H1 (cell line): ENCODE measurements at regions not wholly inside any gene's neighbourhood (a gene's known extent, or its start where the extent isn't known, plus 50 kb on each side); places are given as distances from the start of the nearest gene placed in this dataset.

ENCODE experiments used
- CTCF ChIA-PET: fragments of 300-600 bp; sonication (Branson Sonifier 250); formaldehyde crosslinking; loops from one replicate; lab custom pipeline; 2021; ENCODE audit not compliant: partially characterized antibody; lab: Charles Lee
- POLR2A ChIA-PET: fragments of 300-600 bp; sonication (Branson Sonifier 250); formaldehyde crosslinking; loops from one replicate; lab custom pipeline; 2021; ENCODE audit warnings: inconsistent platforms; ENCODE audit not compliant: partially characterized antibody; lab: Charles Lee
- DNase-seq, 2 experiments: peaks; one replicate each; pipeline versions ENCODE4 v3.0.0 to v3.0.0-alpha.2; 2010 to 2022; ENCODE audit warnings: low spot score in 2 of 2, low read depth in 1 of 2, mixed read lengths in 1 of 2
- FAIRE-seq: peaks from 2 replicates; lab custom pipeline; 2011; peaks lifted over from hg19 to GRCh38; lab: Jason Lieb, UNC
- H2AFZ ChIP-seq: 2 replicates; pipeline ENCODE4 v1.8.1; 2012; ENCODE audit warnings: low read length, inconsistent platforms
- H2AK5ac ChIP-seq: 2 replicates; pipeline ENCODE4 v1.6.1; 2013; ENCODE audit warnings: low read depth, low read length
- H2BK120ac ChIP-seq: replicated peaks from 2 replicates; pipeline ENCODE3; 2013; ENCODE audit warnings: low read depth, low read length, inconsistent platforms
- H2BK12ac ChIP-seq: 2 replicates; pipeline ENCODE4 v1.6.1; 2013; ENCODE audit warnings: low read depth, low read length
- H2BK15ac ChIP-seq: 2 replicates; pipeline ENCODE4 v1.6.1; 2013; ENCODE audit warnings: low read length
- H2BK20ac ChIP-seq: 2 replicates; pipeline ENCODE4 v1.6.1; 2013; ENCODE audit warnings: low read length
- H2BK5ac ChIP-seq: 2 replicates; pipeline ENCODE4 v1.6.1; 2013; ENCODE audit warnings: low read depth, low read length
- H3K14ac ChIP-seq: 2 replicates; pipeline ENCODE4 v1.6.1; 2013; ENCODE audit warnings: inconsistent platforms; ENCODE audit not compliant: insufficient read length
- H3K18ac ChIP-seq: 2 replicates; pipeline ENCODE4 v1.6.1; 2013; ENCODE audit warnings: low read length; ENCODE audit errors: extremely low read depth
- H3K23ac ChIP-seq: 2 replicates; pipeline ENCODE4 v1.6.1; 2013; ENCODE audit warnings: inconsistent platforms; ENCODE audit not compliant: insufficient read length
- H3K23me2 ChIP-seq: 2 replicates; pipeline ENCODE4 v1.6.1; 2013; ENCODE audit warnings: low read depth, low read length
- H3K27ac ChIP-seq: 2 replicates; pipeline ENCODE4 v1.6.1; 2011; ENCODE audit warnings: low read depth, low read length, inconsistent platforms
- H3K27me3 ChIP-seq, 4 experiments: replicated peaks in 1 of 4; 1 replicate in 1 of 4; 2 replicates in 3 of 4; pipeline versions ENCODE4 v1.6.1 to v1.8.1; 2011 to 2013; ENCODE audit warnings: low read length in 3 of 4, mild to moderate bottlenecking in 3 of 4, inconsistent platforms in 2 of 4, mixed read lengths in 2 of 4, moderate library complexity in 1 of 4; ENCODE audit not compliant: control insufficient read depth in 3 of 4, insufficient read depth in 3 of 4; ENCODE audit errors: extremely low read depth in 1 of 4
- H3K36me3 ChIP-seq, 4 experiments: 2 replicates each; pipeline versions ENCODE4 v1.6.1 to v1.8.1; 2011 to 2013; ENCODE audit warnings: mild to moderate bottlenecking in 4 of 4, low read length in 3 of 4, moderate library complexity in 2 of 4, control low read depth in 1 of 4, inconsistent platforms in 1 of 4; ENCODE audit not compliant: insufficient read depth in 4 of 4, control insufficient read depth in 2 of 4
- H3K4ac ChIP-seq: replicated peaks from 2 replicates; pipeline ENCODE3; 2013; ENCODE audit warnings: low read length, low read depth, mixed read lengths, inconsistent platforms; ENCODE audit not compliant: insufficient read length
- H3K4me1 ChIP-seq, 4 experiments: replicated peaks in 1 of 4; 1 replicate in 1 of 4; 2 replicates in 3 of 4; pipeline versions ENCODE4 v1.6.1 to v1.8.1; 2011 to 2013; ENCODE audit warnings: low read length in 3 of 4, inconsistent platforms in 2 of 4, mixed read lengths in 1 of 4; ENCODE audit not compliant: insufficient read depth in 4 of 4, control insufficient read depth in 3 of 4
- H3K4me2 ChIP-seq, 2 experiments: 2 replicates each; pipeline versions ENCODE4 v1.6.1 to v1.8.1; 2011 to 2013; ENCODE audit warnings: low read depth in 2 of 2, low read length in 2 of 2, control low read depth in 1 of 2, inconsistent platforms in 1 of 2, mild to moderate bottlenecking in 1 of 2; ENCODE audit not compliant: insufficient read depth in 1 of 2
- H3K4me3 ChIP-seq, 4 experiments: fragments of 200-600, 300-600 bp in 1 of 4; sonication (generic), shearing (Covaris generic), sonication (Bioruptor Twin) in 1 of 4; 2 replicates each; pipeline versions ENCODE4 v1.5.1 to v1.8.1; 2011 to 2016; ENCODE audit warnings: low read length in 4 of 4, low read depth in 3 of 4, control low read depth in 2 of 4, inconsistent platforms in 2 of 4, mild to moderate bottlenecking in 2 of 4, mixed read lengths in 1 of 4, moderate library complexity in 1 of 4; ENCODE audit not compliant: insufficient read depth in 2 of 4; ENCODE audit errors: extremely low read depth in 1 of 4
- H3K56ac ChIP-seq: replicated peaks from 2 replicates; pipeline ENCODE3; 2013; ENCODE audit warnings: low read depth, mild to moderate bottlenecking, mixed read lengths, low read length, inconsistent platforms; ENCODE audit not compliant: insufficient read length
- H3K79me1 ChIP-seq: 2 replicates; pipeline ENCODE4 v1.6.1; 2013; ENCODE audit warnings: low read depth, low read length, control low read depth
- H3K79me2 ChIP-seq, 2 experiments: 2 replicates each; pipeline versions ENCODE4 v1.6.1 to v1.8.1; 2012 to 2013; ENCODE audit warnings: low read length in 2 of 2, mild to moderate bottlenecking in 2 of 2, inconsistent platforms in 1 of 2; ENCODE audit not compliant: insufficient read depth in 2 of 2, control insufficient read depth in 1 of 2
- H3K9ac ChIP-seq, 4 experiments: replicated peaks in 1 of 4; 1 replicate in 1 of 4; 2 replicates in 3 of 4; pipeline versions ENCODE4 v1.6.1 to v1.8.1; 2011 to 2013; ENCODE audit warnings: low read depth in 3 of 4, low read length in 3 of 4, control low read depth in 2 of 4, mild to moderate bottlenecking in 2 of 4, moderate library complexity in 2 of 4, inconsistent platforms in 1 of 4; ENCODE audit errors: extremely low read depth in 1 of 4
- H3K9me3 ChIP-seq, 2 experiments: 2 replicates each; pipeline versions ENCODE4 v1.6.1 to v1.8.1; 2012 to 2013; ENCODE audit warnings: mild to moderate bottlenecking in 2 of 2, moderate library complexity in 2 of 2, control low read depth in 1 of 2, inconsistent platforms in 1 of 2, low read depth in 1 of 2, low read length in 1 of 2, mixed read lengths in 1 of 2; ENCODE audit not compliant: insufficient read depth in 2 of 2
- H4K20me1 ChIP-seq, 2 experiments: replicated peaks in 1 of 2; 2 replicates each; pipeline versions ENCODE3 to v1.8.1; 2011 to 2013; ENCODE audit warnings: inconsistent platforms in 2 of 2, low read length in 2 of 2, mild to moderate bottlenecking in 1 of 2; ENCODE audit not compliant: insufficient read depth in 2 of 2, control insufficient read depth in 1 of 2
- H4K5ac ChIP-seq: 2 replicates; pipeline ENCODE4 v1.6.1; 2013; ENCODE audit warnings: low read length, low read depth, mixed read lengths, inconsistent platforms; ENCODE audit not compliant: insufficient read length
- H4K8ac ChIP-seq: 2 replicates; pipeline ENCODE4 v1.8.0; 2013; ENCODE audit warnings: mild to moderate bottlenecking, moderate library complexity, low read length, inconsistent platforms; ENCODE audit not compliant: insufficient read depth; ENCODE audit errors: extremely low read depth
- H4K91ac ChIP-seq: replicated peaks from 2 replicates; pipeline ENCODE3; 2013; ENCODE audit warnings: low read length, mixed read lengths, inconsistent platforms; ENCODE audit not compliant: insufficient read length
- ASH2L ChIP-seq: fragments of 200-600, 300-600 bp; sonication (generic); IDR thresholded peaks from one replicate; pipeline ENCODE4 v1.7.1; 2017; ENCODE audit warnings: low read length
- CHD1 ChIP-seq: IDR thresholded peaks from 2 replicates; pipeline ENCODE4 v1.6.1; 2012; ENCODE audit warnings: low read depth, low read length, improper control_type of control experiment
- JUND ChIP-seq: IDR thresholded peaks from 2 replicates; pipeline ENCODE4 v1.6.1; 2011; ENCODE audit warnings: mild to moderate bottlenecking, improper control_type of control experiment, low read length
- KDM1A ChIP-seq: fragments of 200-600, 300-600 bp; sonication (generic); IDR thresholded peaks from 2 replicates; pipeline ENCODE4 v1.7.1; 2016; ENCODE audit warnings: mild to moderate bottlenecking, low read length, borderline replicate concordance
- KDM4A ChIP-seq: IDR thresholded peaks from one replicate; pipeline ENCODE4 v1.7.1; 2012; ENCODE audit warnings: low read depth, mild to moderate bottlenecking, moderate library complexity, low read length, inconsistent platforms; ENCODE audit not compliant: severe bottlenecking
- PHF8 ChIP-seq: fragments of 200-600 bp; sonication (generic); conservative IDR thresholded peaks from 2 replicates; pipeline ENCODE4 v1.7.1; 2012; ENCODE audit warnings: low read depth, mild to moderate bottlenecking, inconsistent platforms, low read length, moderate library complexity
- POLR2A ChIP-seq, 2 experiments: IDR thresholded peaks; 1 replicate in 1 of 2; 2 replicates in 1 of 2; pipeline ENCODE4 v1.6.1; 2011; ENCODE audit warnings: low read depth in 2 of 2, low read length in 2 of 2, mild to moderate bottlenecking in 2 of 2; ENCODE audit errors: control extremely low read depth in 1 of 2
- POLR2AphosphoS5 ChIP-seq: IDR thresholded peaks from 2 replicates; pipeline ENCODE4 v1.6.1; 2011; ENCODE audit warnings: low read depth, low read length
- POU5F1 ChIP-seq: IDR thresholded peaks from 2 replicates; pipeline ENCODE4 v1.6.1; 2011; ENCODE audit warnings: low read depth, mild to moderate bottlenecking, low read length, moderate library complexity
- RFX5 ChIP-seq: IDR thresholded peaks from 2 replicates; pipeline ENCODE4 v1.6.1; 2011; ENCODE audit warnings: low read depth, low read length, improper control_type of control experiment, borderline replicate concordance
- SRF ChIP-seq: IDR thresholded peaks from 2 replicates; pipeline ENCODE4 v1.6.1; 2011; ENCODE audit warnings: mild to moderate bottlenecking, low read depth, low read length, moderate library complexity
- TCF12 ChIP-seq: IDR thresholded peaks from 2 replicates; pipeline ENCODE4 v1.6.1; 2011; ENCODE audit warnings: low read depth, mild to moderate bottlenecking, low read length
- WGBS, 2 experiments: shearing (Covaris generic) in 1 of 2; methylation state at CpG; one replicate each; pipeline versions ENCODE4 v1.1.6 to v1.1.7; 2013 to 2015; ENCODE audit warnings: low lambda C conversion rate in 2 of 2, mixed read lengths in 2 of 2, inconsistent platforms in 1 of 2, low coverage in 1 of 2, missing lambda C conversion rate in 1 of 2; ENCODE audit not compliant: insufficient replicate concordance in 2 of 2, insufficient coverage in 1 of 2, insufficient read length in 1 of 2; ENCODE audit errors: extremely low coverage in 1 of 2, missing lambda C conversion rate in 1 of 2; 5-methylcytosine and 5-hydroxymethylcytosine counted together
- TF ChIP-seq, protein P1 (sequence below): IDR thresholded peaks from 2 replicates; pipeline ENCODE4 v1.6.1; 2012; ENCODE audit warnings: low read length, inconsistent platforms
- TF ChIP-seq, protein P2 (sequence below): IDR thresholded peaks from 2 replicates; pipeline ENCODE4 v1.6.1; 2012; ENCODE audit warnings: inconsistent platforms

DNA sequence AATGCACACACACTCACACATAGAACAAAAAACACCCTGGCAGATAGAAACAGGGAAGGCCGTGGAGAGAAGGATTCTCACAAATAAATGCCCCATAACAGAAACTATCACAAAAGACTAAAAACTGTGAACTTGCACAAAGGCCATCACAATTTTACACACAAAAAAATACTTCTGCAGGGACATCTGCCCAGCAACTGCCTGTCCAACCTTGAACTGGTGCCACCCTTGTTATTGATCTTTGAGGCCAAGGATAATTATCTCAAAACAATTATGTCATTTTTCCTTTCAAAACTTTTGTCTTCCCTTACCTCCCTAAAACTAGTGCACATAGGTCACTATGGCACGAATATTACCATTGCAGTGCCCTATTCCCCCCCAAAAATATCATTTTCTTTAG is 143.8 kb upstream of the KCTD3 start:
- Histone ChIP-seq H4K8ac (no peak overlapping the region), H4K5ac (no peak overlapping the region), H2BK5ac (no peak overlapping the region), H3K56ac (no peak overlapping the region), H2BK20ac (no peak overlapping the region), H3K27me3 (no peaks in the 10 kb centered on the region), H2BK120ac (no peak overlapping the region), H3K14ac (no peak overlapping the region), H3K9me3 (no peaks in the 10 kb centered on the region), H4K20me1 (no peaks in the 10 kb centered on the region), H3K36me3 (no peaks in the 10 kb centered on the region), H2BK15ac (no peak overlapping the region), H2AFZ (no peak overlapping the region), H4K91ac (no peak overlapping the region), H3K79me1 (no peaks in the 10 kb centered on the region), H2AK5ac (no peak overlapping the region), H3K18ac (no peak overlapping the region), H3K9ac (no peak overlapping the region), H3K4me2 (no peak overlapping the region), H3K4me1 (no peaks in the 10 kb centered on the region), H3K23me2 (no peaks in the 10 kb centered on the region), H3K4me3 (no peak overlapping the region), H3K79me2 (no peaks in the 10 kb centered on the region), H2BK12ac (no peak overlapping the region), H3K23ac (no peak overlapping the region), H3K27ac (no peak overlapping the region), H3K4ac (no peak overlapping the region)
- WGBS, 2 experiments: 82% methylated on average over 2 of the region's 2 CpGs; no CpG with 5 or more reads in 1 of the 2 experiments
- POLR2A ChIA-PET: no interaction called here
- FAIRE-seq (no peak), DNase-seq (no peak)
- CTCF ChIA-PET: interaction anchor here (0.6 kb wide), 1 partner anchor 120 kb away, joined by 3 read pairs; no protein-coding TSS in a partner anchor
- TF ChIP-seq TCF12: no peak
- TF ChIP-seq RFX5: no peak
- TF ChIP-seq JUND: no peak
- no peak for TF ChIP-seq KDM1A
- TF ChIP-seq ASH2L: no peak
- TF ChIP-seq, protein P1, sequence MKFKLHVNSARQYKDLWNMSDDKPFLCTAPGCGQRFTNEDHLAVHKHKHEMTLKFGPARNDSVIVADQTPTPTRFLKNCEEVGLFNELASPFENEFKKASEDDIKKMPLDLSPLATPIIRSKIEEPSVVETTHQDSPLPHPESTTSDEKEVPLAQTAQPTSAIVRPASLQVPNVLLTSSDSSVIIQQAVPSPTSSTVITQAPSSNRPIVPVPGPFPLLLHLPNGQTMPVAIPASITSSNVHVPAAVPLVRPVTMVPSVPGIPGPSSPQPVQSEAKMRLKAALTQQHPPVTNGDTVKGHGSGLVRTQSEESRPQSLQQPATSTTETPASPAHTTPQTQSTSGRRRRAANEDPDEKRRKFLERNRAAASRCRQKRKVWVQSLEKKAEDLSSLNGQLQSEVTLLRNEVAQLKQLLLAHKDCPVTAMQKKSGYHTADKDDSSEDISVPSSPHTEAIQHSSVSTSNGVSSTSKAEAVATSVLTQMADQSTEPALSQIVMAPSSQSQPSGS: no peak
- TF ChIP-seq, protein P2, sequence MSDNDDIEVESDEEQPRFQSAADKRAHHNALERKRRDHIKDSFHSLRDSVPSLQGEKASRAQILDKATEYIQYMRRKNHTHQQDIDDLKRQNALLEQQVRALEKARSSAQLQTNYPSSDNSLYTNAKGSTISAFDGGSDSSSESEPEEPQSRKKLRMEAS: no peak
- TF ChIP-seq POLR2A (IDR thresholded peaks at IDR 0.05; ENCODE audit: control extremely low read depth in 1 of 2, low read depth in 2 of 2, low read length in 2 of 2): no peak
- no peak for TF ChIP-seq POLR2AphosphoS5
- TF ChIP-seq KDM4A: no peak
- TF ChIP-seq SRF: no peak
- no peak for TF ChIP-seq POU5F1
- no peak for TF ChIP-seq CHD1
- TF ChIP-seq PHF8: no peak
